ENCODE measurements at regions not wholly inside any gene's neighbourhood (a gene's known extent, or its start where the extent isn't known, plus 50 kb on each side); places are given as distances from the start of the nearest gene placed in this dataset.

- no peak for DNase-seq
- Histone ChIP-seq H3K27me3 (ENCODE audit: control insufficient read depth, insufficient read depth, low read length) (no peaks in the 10 kb centered on the region), H3K4me3 (ENCODE audit: insufficient read depth, low read depth, low read length) (no peak overlapping the region), H3K36me3 (replicated peaks; ENCODE audit: control insufficient read depth, insufficient read depth, low read length) (no peaks in the 10 kb centered on the region)
Measured at GRCh38 chr10:53025172-53025711, 252.7 kb upstream of the MBL2 start.

- Histone ChIP-seq H3K4me3 (ENCODE audit: insufficient read depth, low read depth, low read length) (no peak overlapping the region), H3K27me3 (ENCODE audit: control insufficient read depth, insufficient read depth, low read length) (no peaks in the 10 kb centered on the region), H3K36me3 (replicated peaks; ENCODE audit: control insufficient read depth, insufficient read depth, low read length) (no peaks in the 10 kb centered on the region)
- DNase-seq, result no peak
Measured at GRCh38 chr10:53023411-53023810, 250.8 kb upstream of the MBL2 start.

- no peaks in the 10 kb centered on the region for H3K27me3 ChIP-seq (ENCODE audit: control insufficient read depth, insufficient read depth, low read length)
- H3K36me3 ChIP-seq (replicated peaks; ENCODE audit: control insufficient read depth, insufficient read depth, low read length), result no peaks in the 10 kb centered on the region
- H3K4me3 ChIP-seq (ENCODE audit: insufficient read depth, low read depth, low read length), result no peak overlapping the region
- DNase-seq, result peak; percentile 47
Measured at GRCh38 chr10:53022611-53023088, 250.1 kb upstream of the MBL2 start.

- DNase-seq, result no peak
- no peaks in the 10 kb centered on the region for H3K27me3 ChIP-seq (ENCODE audit: control insufficient read depth, insufficient read depth, low read length)
- H3K36me3 ChIP-seq (replicated peaks; ENCODE audit: control insufficient read depth, insufficient read depth, low read length), result no peaks in the 10 kb centered on the region
- H3K4me3 ChIP-seq (ENCODE audit: insufficient read depth, low read depth, low read length), result no peak overlapping the region
Measured at GRCh38 chr10:53013201-53013810, 240.7 kb upstream of the MBL2 start.

GRCh38 chr10:53009961-53010907 lies 237.7 kb upstream of the MBL2 start:
- H3K4me3 ChIP-seq (ENCODE audit: insufficient read depth, low read depth, low read length), result no peak overlapping the region
- no peaks in the 10 kb centered on the region for H3K36me3 ChIP-seq (replicated peaks; ENCODE audit: control insufficient read depth, insufficient read depth, low read length)
- H3K27me3 ChIP-seq (ENCODE audit: control insufficient read depth, insufficient read depth, low read length), result no peaks in the 10 kb centered on the region
- no peak for DNase-seq

GRCh38 chr10:53007527-53007842 lies 234.9 kb upstream of the MBL2 start:
- no peaks in the 10 kb centered on the region for H3K27me3 ChIP-seq (ENCODE audit: control insufficient read depth, insufficient read depth, low read length)
- no peak for DNase-seq
- no peak overlapping the region for H3K4me3 ChIP-seq (ENCODE audit: insufficient read depth, low read depth, low read length)
- H3K36me3 ChIP-seq (replicated peaks; ENCODE audit: control insufficient read depth, insufficient read depth, low read length), result no peaks in the 10 kb centered on the region

GRCh38 chr10:53006663-53007526 lies 234.3 kb upstream of the MBL2 start:
- H3K27me3 ChIP-seq (ENCODE audit: control insufficient read depth, insufficient read depth, low read length), result no peaks in the 10 kb centered on the region
- no peak for DNase-seq
- no peak overlapping the region for H3K4me3 ChIP-seq (ENCODE audit: insufficient read depth, low read depth, low read length)
- no peaks in the 10 kb centered on the region for H3K36me3 ChIP-seq (replicated peaks; ENCODE audit: control insufficient read depth, insufficient read depth, low read length)

- Histone ChIP-seq H3K4me3 (ENCODE audit: insufficient read depth, low read depth, low read length) (no peak overlapping the region), H3K36me3 (replicated peaks; ENCODE audit: control insufficient read depth, insufficient read depth, low read length) (no peaks in the 10 kb centered on the region)
Measured at GRCh38 chr10:53005612-53006345, 233.2 kb upstream of the MBL2 start.

GRCh38 chr10:53003094-53003493 lies 230.5 kb upstream of the MBL2 start:
- DNase-seq, result no peak
- Histone ChIP-seq H3K27me3 (ENCODE audit: control insufficient read depth, insufficient read depth, low read length) (no peaks in the 10 kb centered on the region), H3K36me3 (replicated peaks; ENCODE audit: control insufficient read depth, insufficient read depth, low read length) (no peaks in the 10 kb centered on the region), H3K4me3 (ENCODE audit: insufficient read depth, low read depth, low read length) (no peak overlapping the region)

More at GRCh38 chr10:53005612-53006345, 233.2 kb upstream of the MBL2 start:
- DNase-seq, result no peak
- no peaks in the 10 kb centered on the region for H3K27me3 ChIP-seq (ENCODE audit: control insufficient read depth, insufficient read depth, low read length)

- DNase-seq, result no peak
- Histone ChIP-seq H3K27me3 (ENCODE audit: control insufficient read depth, insufficient read depth, low read length) (no peaks in the 10 kb centered on the region), H3K36me3 (replicated peaks; ENCODE audit: control insufficient read depth, insufficient read depth, low read length) (no peaks in the 10 kb centered on the region), H3K4me3 (ENCODE audit: insufficient read depth, low read depth, low read length) (no peak overlapping the region)
Measured at GRCh38 chr10:52999681-53000080, 227.1 kb upstream of the MBL2 start.

GRCh38 chr10:52999258-52999657 lies 226.7 kb upstream of the MBL2 start:
- no peaks in the 10 kb centered on the region for H3K36me3 ChIP-seq (replicated peaks; ENCODE audit: control insufficient read depth, insufficient read depth, low read length)
- DNase-seq, result no peak
- no peak overlapping the region for H3K4me3 ChIP-seq (ENCODE audit: insufficient read depth, low read depth, low read length)
- no peaks in the 10 kb centered on the region for H3K27me3 ChIP-seq (ENCODE audit: control insufficient read depth, insufficient read depth, low read length)

GRCh38 chr10:52997007-52997406 lies 224.4 kb upstream of the MBL2 start:
- no peak for DNase-seq
- Histone ChIP-seq H3K4me3 (ENCODE audit: insufficient read depth, low read depth, low read length) (no peak overlapping the region), H3K36me3 (replicated peaks; ENCODE audit: control insufficient read depth, insufficient read depth, low read length) (no peaks in the 10 kb centered on the region), H3K27me3 (ENCODE audit: control insufficient read depth, insufficient read depth, low read length) (no peaks in the 10 kb centered on the region)

- Histone ChIP-seq H3K4me3 (ENCODE audit: insufficient read depth, low read depth, low read length) (no peak overlapping the region), H3K36me3 (replicated peaks; ENCODE audit: control insufficient read depth, insufficient read depth, low read length) (no peaks in the 10 kb centered on the region), H3K27me3 (ENCODE audit: control insufficient read depth, insufficient read depth, low read length) (no peaks in the 10 kb centered on the region)
- DNase-seq, result no peak
Measured at GRCh38 chr10:52994370-52994769, 221.8 kb upstream of the MBL2 start.

- no peak overlapping the region for H3K4me3 ChIP-seq (ENCODE audit: insufficient read depth, low read depth, low read length)
Measured at GRCh38 chr10:52993109-52993508, 220.5 kb upstream of the MBL2 start.

More at GRCh38 chr10:52993109-52993508, 220.5 kb upstream of the MBL2 start:
- no peak for DNase-seq
- Histone ChIP-seq H3K27me3 (ENCODE audit: control insufficient read depth, insufficient read depth, low read length) (no peaks in the 10 kb centered on the region), H3K36me3 (replicated peaks; ENCODE audit: control insufficient read depth, insufficient read depth, low read length) (no peaks in the 10 kb centered on the region)

All from H7 (cell line).